ENCODE measurements at regions not wholly inside any gene's neighbourhood (a gene's known extent, or its start where the extent isn't known, plus 50 kb on each side); places are given as distances from the start of the nearest gene placed in this dataset.

DNA sequence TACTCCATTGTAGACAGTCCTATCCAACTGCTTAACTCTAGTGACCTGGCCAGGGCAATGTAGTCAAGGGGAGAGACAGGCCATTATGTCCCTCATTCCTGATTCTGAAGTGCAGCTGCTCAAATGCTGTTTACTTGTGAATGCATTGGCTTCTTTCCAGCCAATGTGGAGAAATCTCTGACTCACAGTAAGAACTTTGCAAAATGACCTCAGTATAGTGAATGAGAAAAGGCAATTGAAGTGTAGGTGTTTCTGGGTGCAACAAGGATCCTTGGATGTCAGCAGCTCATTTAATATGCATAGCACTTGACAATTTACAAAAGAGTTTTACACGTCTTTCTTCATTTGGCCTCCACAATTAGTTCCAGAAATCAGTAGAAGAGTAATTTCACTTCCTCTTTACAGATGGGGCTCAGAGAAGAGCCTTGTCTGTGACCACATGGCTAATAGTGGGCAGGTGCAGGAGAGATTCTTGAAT, 367.2 kb downstream of the OSTF1 start:
- H3K9ac ChIP-seq (ENCODE audit: low read length): no peak overlapping the region
- no TSS peak for BruUV-seq (replicated peaks)
- no peak for TF ChIP-seq EZH2phosphoT487 (IDR thresholded peaks at IDR 0.05; ENCODE audit: borderline replicate concordance)
- no peak for TF ChIP-seq SP1 (IDR thresholded peaks at IDR 0.05; ENCODE audit: low read depth)
- TF ChIP-seq, protein P1, sequence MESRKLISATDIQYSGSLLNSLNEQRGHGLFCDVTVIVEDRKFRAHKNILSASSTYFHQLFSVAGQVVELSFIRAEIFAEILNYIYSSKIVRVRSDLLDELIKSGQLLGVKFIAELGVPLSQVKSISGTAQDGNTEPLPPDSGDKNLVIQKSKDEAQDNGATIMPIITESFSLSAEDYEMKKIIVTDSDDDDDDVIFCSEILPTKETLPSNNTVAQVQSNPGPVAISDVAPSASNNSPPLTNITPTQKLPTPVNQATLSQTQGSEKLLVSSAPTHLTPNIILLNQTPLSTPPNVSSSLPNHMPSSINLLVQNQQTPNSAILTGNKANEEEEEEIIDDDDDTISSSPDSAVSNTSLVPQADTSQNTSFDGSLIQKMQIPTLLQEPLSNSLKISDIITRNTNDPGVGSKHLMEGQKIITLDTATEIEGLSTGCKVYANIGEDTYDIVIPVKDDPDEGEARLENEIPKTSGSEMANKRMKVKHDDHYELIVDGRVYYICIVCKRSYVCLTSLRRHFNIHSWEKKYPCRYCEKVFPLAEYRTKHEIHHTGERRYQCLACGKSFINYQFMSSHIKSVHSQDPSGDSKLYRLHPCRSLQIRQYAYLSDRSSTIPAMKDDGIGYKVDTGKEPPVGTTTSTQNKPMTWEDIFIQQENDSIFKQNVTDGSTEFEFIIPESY (IDR thresholded peaks at IDR 0.05; ENCODE audit: extremely low read depth, insufficient replicate concordance, low read length): no peak
- TF ChIP-seq, protein P2, sequence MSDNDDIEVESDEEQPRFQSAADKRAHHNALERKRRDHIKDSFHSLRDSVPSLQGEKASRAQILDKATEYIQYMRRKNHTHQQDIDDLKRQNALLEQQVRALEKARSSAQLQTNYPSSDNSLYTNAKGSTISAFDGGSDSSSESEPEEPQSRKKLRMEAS (IDR thresholded peaks at IDR 0.05): no peak
- no peak for TF ChIP-seq ZNF274 (IDR thresholded peaks at IDR 0.05; ENCODE audit: low read depth, low read length)
- TF ChIP-seq FOSL1 (IDR thresholded peaks at IDR 0.05; ENCODE audit: low read depth): no peak
- TF ChIP-seq, protein P3, sequence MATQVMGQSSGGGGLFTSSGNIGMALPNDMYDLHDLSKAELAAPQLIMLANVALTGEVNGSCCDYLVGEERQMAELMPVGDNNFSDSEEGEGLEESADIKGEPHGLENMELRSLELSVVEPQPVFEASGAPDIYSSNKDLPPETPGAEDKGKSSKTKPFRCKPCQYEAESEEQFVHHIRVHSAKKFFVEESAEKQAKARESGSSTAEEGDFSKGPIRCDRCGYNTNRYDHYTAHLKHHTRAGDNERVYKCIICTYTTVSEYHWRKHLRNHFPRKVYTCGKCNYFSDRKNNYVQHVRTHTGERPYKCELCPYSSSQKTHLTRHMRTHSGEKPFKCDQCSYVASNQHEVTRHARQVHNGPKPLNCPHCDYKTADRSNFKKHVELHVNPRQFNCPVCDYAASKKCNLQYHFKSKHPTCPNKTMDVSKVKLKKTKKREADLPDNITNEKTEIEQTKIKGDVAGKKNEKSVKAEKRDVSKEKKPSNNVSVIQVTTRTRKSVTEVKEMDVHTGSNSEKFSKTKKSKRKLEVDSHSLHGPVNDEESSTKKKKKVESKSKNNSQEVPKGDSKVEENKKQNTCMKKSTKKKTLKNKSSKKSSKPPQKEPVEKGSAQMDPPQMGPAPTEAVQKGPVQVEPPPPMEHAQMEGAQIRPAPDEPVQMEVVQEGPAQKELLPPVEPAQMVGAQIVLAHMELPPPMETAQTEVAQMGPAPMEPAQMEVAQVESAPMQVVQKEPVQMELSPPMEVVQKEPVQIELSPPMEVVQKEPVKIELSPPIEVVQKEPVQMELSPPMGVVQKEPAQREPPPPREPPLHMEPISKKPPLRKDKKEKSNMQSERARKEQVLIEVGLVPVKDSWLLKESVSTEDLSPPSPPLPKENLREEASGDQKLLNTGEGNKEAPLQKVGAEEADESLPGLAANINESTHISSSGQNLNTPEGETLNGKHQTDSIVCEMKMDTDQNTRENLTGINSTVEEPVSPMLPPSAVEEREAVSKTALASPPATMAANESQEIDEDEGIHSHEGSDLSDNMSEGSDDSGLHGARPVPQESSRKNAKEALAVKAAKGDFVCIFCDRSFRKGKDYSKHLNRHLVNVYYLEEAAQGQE (IDR thresholded peaks at IDR 0.05; ENCODE audit: low read depth): no peak
- TF ChIP-seq JUND (IDR thresholded peaks at IDR 0.05): no peak
- TF ChIP-seq SIN3A (IDR thresholded peaks at IDR 0.05; ENCODE audit: low read depth): no peak
- TF ChIP-seq RAD21 (IDR thresholded peaks at IDR 0.05; ENCODE audit: low read depth): no peak
- TF ChIP-seq YY1 (IDR thresholded peaks at IDR 0.05; ENCODE audit: extremely low read depth, insufficient replicate concordance, low read depth, low read length): no peak
- no peaks in the 10 kb centered on the region for H3K9me2 ChIP-seq (ENCODE audit: insufficient read depth)
- no peaks in the 10 kb centered on the region for H3K36me3 ChIP-seq (ENCODE audit: control insufficient read depth in 1 of 2, insufficient read depth in 2 of 2, low read length in 2 of 2)
- no peak overlapping the region for H3K4me3 ChIP-seq (replicated peaks in 1 of 2; ENCODE audit: low read depth in 1 of 2, low read length in 2 of 2)
- intact Hi-C loops (cut with micrococcal nuclease): loop anchor here (10.0 kb wide), 1 partner anchor 59 kb away; no protein-coding TSS in a partner anchor
- H3K79me2 ChIP-seq (ENCODE audit: insufficient read depth, low read length): no peaks in the 10 kb centered on the region
- DNase-seq (ENCODE audit: low read depth, low spot score): no peak
- H3K27me3 ChIP-seq (ENCODE audit: insufficient read depth, low read length): peaks cover 15% of the 10 kb centered on the region; the same call in 1 of the 2 replicates
- no peak for ATAC-seq
- no peak overlapping the region for H3K27ac ChIP-seq (ENCODE audit: low read depth, low read length)
- H2AFZ ChIP-seq (ENCODE audit: low read depth, low read length, poor library complexity, severe bottlenecking): no peak overlapping the region
- no peak overlapping the region for H3K4me2 ChIP-seq (ENCODE audit: low read length)
- ChIA-PET RAD21 (ENCODE audit: low non-redundant PET in 1 of 2, low total read pairs in 2 of 2, uncharacterized antibody in 2 of 2, unreplicated experiment in 2 of 2) (no interaction called here), CTCF (no interaction called here), POLR2A (no interaction called here)
- H3K9me3 ChIP-seq (ENCODE audit: control insufficient read depth in 1 of 2, insufficient read depth in 1 of 2, low read depth in 1 of 2, low read length in 2 of 2): no peaks in the 10 kb centered on the region
- H4K20me1 ChIP-seq (ENCODE audit: insufficient read depth): no peaks in the 10 kb centered on the region
- no peaks in the 10 kb centered on the region for H3K4me1 ChIP-seq (ENCODE audit: control insufficient read depth in 1 of 2, insufficient read depth in 2 of 2, low read length in 2 of 2)
